Trophoblast cell (in vitro differentiated cells and primary cell): ENCODE measurements at regions not wholly inside any gene's neighbourhood (a gene's known extent, or its start where the extent isn't known, plus 50 kb on each side); places are given as distances from the start of the nearest gene placed in this dataset.
"Not testable (repeated sequence)": the region's sequence is repeated elsewhere in the genome, so short reads cannot be mapped to it uniquely, and the experiment has no call there.

Experiments used
- DNase-seq, 2 donors: peaks; one replicate each; pipeline ENCODE4 v3.0.0-alpha.2; 2016
- H2AFZ ChIP-seq: 2 replicates; pipeline ENCODE4 v1.6.1; 2013; ENCODE audit warnings: low read length, moderate library complexity, mild to moderate bottlenecking; ENCODE audit not compliant: insufficient read depth, poor library complexity
- H2AK5ac ChIP-seq: 2 replicates; pipeline ENCODE4 v1.6.1; 2013; ENCODE audit warnings: mild to moderate bottlenecking, low read length
- H2BK120ac ChIP-seq: 2 replicates; pipeline ENCODE4 v1.6.1; 2013; ENCODE audit warnings: low read length, mild to moderate bottlenecking, moderate library complexity; ENCODE audit not compliant: insufficient read depth, poor library complexity
- H2BK12ac ChIP-seq: 2 replicates; pipeline ENCODE4 v1.6.1; 2013; ENCODE audit warnings: mild to moderate bottlenecking, low read length, moderate library complexity
- H2BK5ac ChIP-seq: 2 replicates; pipeline ENCODE4 v1.6.1; 2013; ENCODE audit warnings: low read length, low read depth, moderate library complexity, mild to moderate bottlenecking; ENCODE audit not compliant: poor library complexity
- H3K14ac ChIP-seq: 2 replicates; pipeline ENCODE4 v1.6.1; 2013; ENCODE audit warnings: mild to moderate bottlenecking, low read length
- H3K18ac ChIP-seq: 2 replicates; pipeline ENCODE4 v1.6.1; 2013; ENCODE audit warnings: mild to moderate bottlenecking, low read length
- H3K23ac ChIP-seq: 2 replicates; pipeline ENCODE4 v1.6.1; 2013; ENCODE audit warnings: low read length
- H3K27ac ChIP-seq: 2 replicates; pipeline ENCODE4 v1.5.1; 2013; ENCODE audit warnings: low read depth, mild to moderate bottlenecking, inconsistent platforms, low read length, moderate library complexity
- H3K27me3 ChIP-seq: 2 replicates; pipeline ENCODE4 v1.6.1; 2013; ENCODE audit warnings: inconsistent platforms, mild to moderate bottlenecking, low read length, moderate library complexity; ENCODE audit not compliant: insufficient read depth
- H3K36me3 ChIP-seq, 2 experiments: 1 replicate in 1 of 2; 2 replicates in 1 of 2; pipeline ENCODE4 v1.6.1; 2013; ENCODE audit warnings: low read length in 2 of 2, mild to moderate bottlenecking in 2 of 2, moderate library complexity in 1 of 2; ENCODE audit not compliant: insufficient read depth in 2 of 2, control insufficient read depth in 1 of 2
- H3K4ac ChIP-seq: 2 replicates; pipeline ENCODE4 v1.6.1; 2013; ENCODE audit warnings: low read depth, mild to moderate bottlenecking, low read length, moderate library complexity
- H3K4me1 ChIP-seq, 2 experiments: 1 replicate in 1 of 2; 2 replicates in 1 of 2; pipeline ENCODE4 v1.6.1; 2013; ENCODE audit warnings: low read length in 2 of 2, mild to moderate bottlenecking in 2 of 2, moderate library complexity in 1 of 2; ENCODE audit not compliant: insufficient read depth in 2 of 2, control insufficient read depth in 1 of 2
- H3K4me2 ChIP-seq: 2 replicates; pipeline ENCODE4 v1.6.1; 2013; ENCODE audit warnings: inconsistent platforms, mild to moderate bottlenecking, low read length, moderate library complexity
- H3K4me3 ChIP-seq: 2 replicates; pipeline ENCODE4 v1.5.1; 2013; ENCODE audit warnings: mild to moderate bottlenecking, low read depth, low read length, inconsistent platforms
- H3K79me1 ChIP-seq: one replicate; pipeline ENCODE4 v1.6.1; 2013; ENCODE audit warnings: low read length
- H3K79me2 ChIP-seq: 2 replicates; pipeline ENCODE4 v1.6.1; 2013; ENCODE audit warnings: low read length, mild to moderate bottlenecking; ENCODE audit not compliant: control insufficient read depth, insufficient read depth, poor library complexity
- H3K9ac ChIP-seq: 2 replicates; pipeline ENCODE4 v1.6.1; 2013; ENCODE audit warnings: mild to moderate bottlenecking, low read length
- H3K9me3 ChIP-seq: 2 replicates; pipeline ENCODE4 v1.6.1; 2013; ENCODE audit warnings: low read depth, mild to moderate bottlenecking, control low read depth, inconsistent platforms, low read length; ENCODE audit not compliant: insufficient read depth
- H4K12ac ChIP-seq: 2 replicates; pipeline ENCODE4 v1.6.1; 2013; ENCODE audit warnings: low read depth, mild to moderate bottlenecking, low read length, moderate library complexity
- H4K8ac ChIP-seq: 2 replicates; pipeline ENCODE4 v1.6.1; 2013; ENCODE audit warnings: low read depth, mild to moderate bottlenecking, low read length, moderate library complexity
- H4K91ac ChIP-seq: one replicate; pipeline ENCODE4 v1.6.1; 2013; ENCODE audit warnings: low read depth, mild to moderate bottlenecking, low read length, moderate library complexity
- WGBS: extraction: QIAGEN DNeasy Blood & Tissue Kit; methylation state at CpG from one replicate; pipeline ENCODE4 v1.1.7; 2013; ENCODE audit warnings: missing lambda C conversion rate; ENCODE audit not compliant: insufficient read length, insufficient coverage; ENCODE audit errors: extremely low coverage; 5-methylcytosine and 5-hydroxymethylcytosine counted together

GRCh38 chr4:138629669-138630068 is 385.9 kb upstream of the NOCT start:
- no CpG with 5 or more reads among the region's 2 CpGs for WGBS
- H3K9me3 ChIP-seq: no peaks in the 10 kb centered on the region
- H3K27ac ChIP-seq: no peak overlapping the region
- no peak overlapping the region for H2BK5ac ChIP-seq
- H4K91ac ChIP-seq: no peak overlapping the region
- H3K27me3 ChIP-seq: no peaks in the 10 kb centered on the region
- H2AFZ ChIP-seq: no peak overlapping the region
- H2BK12ac ChIP-seq: no peak overlapping the region
- H3K4me1 ChIP-seq: no peaks in the 10 kb centered on the region
- no peak overlapping the region for H4K8ac ChIP-seq
- H3K36me3 ChIP-seq: no peaks in the 10 kb centered on the region
- no peak overlapping the region for H3K4me2 ChIP-seq
- H3K23ac ChIP-seq: no peak overlapping the region
- H3K14ac ChIP-seq: no peak overlapping the region
- DNase-seq: no peak
- no peaks in the 10 kb centered on the region for H3K79me1 ChIP-seq
- H3K4me3 ChIP-seq: no peak overlapping the region
- H2BK120ac ChIP-seq: no peak overlapping the region
- H3K9ac ChIP-seq: no peak overlapping the region
- H2AK5ac ChIP-seq: no peak overlapping the region
- no peak overlapping the region for H3K18ac ChIP-seq
- no peak overlapping the region for H3K4ac ChIP-seq
- H3K79me2 ChIP-seq: no peaks in the 10 kb centered on the region
- no peak overlapping the region for H4K12ac ChIP-seq

- WGBS: no CpG with 5 or more reads among the region's 5 CpGs
- H4K91ac ChIP-seq: no peak overlapping the region
- no peak overlapping the region for H2BK12ac ChIP-seq
- no peak overlapping the region for H3K9ac ChIP-seq
- no peak overlapping the region for H2BK120ac ChIP-seq
- no peak overlapping the region for H3K14ac ChIP-seq
- no peaks in the 10 kb centered on the region for H3K9me3 ChIP-seq
- no peak overlapping the region for H4K12ac ChIP-seq
- H3K4ac ChIP-seq: no peak overlapping the region
- no peak overlapping the region for H3K18ac ChIP-seq
- H2AFZ ChIP-seq: no peak overlapping the region
- no peaks in the 10 kb centered on the region for H3K79me2 ChIP-seq
- H3K4me3 ChIP-seq: no peak overlapping the region
- no peaks in the 10 kb centered on the region for H3K27me3 ChIP-seq
- no peaks in the 10 kb centered on the region for H3K4me1 ChIP-seq
- DNase-seq: no peak
- no peaks in the 10 kb centered on the region for H3K79me1 ChIP-seq
- H3K36me3 ChIP-seq: no peaks in the 10 kb centered on the region
- H3K4me2 ChIP-seq: no peak overlapping the region
- H3K27ac ChIP-seq: no peak overlapping the region
- H3K23ac ChIP-seq: no peak overlapping the region
- no peak overlapping the region for H2BK5ac ChIP-seq
- H4K8ac ChIP-seq: no peak overlapping the region
- H2AK5ac ChIP-seq: no peak overlapping the region
Measured at GRCh38 chr4:138627096-138627495, 384.9 kb upstream of the SLC7A11 start.

GRCh38 chr4:138622362-138622761 is 380.2 kb upstream of the SLC7A11 start:
- H2AK5ac ChIP-seq, H3K9ac ChIP-seq, H2BK120ac ChIP-seq, H3K4me1 ChIP-seq, H4K12ac ChIP-seq, H3K4me2 ChIP-seq, H3K79me1 ChIP-seq, H4K91ac ChIP-seq, H2AFZ ChIP-seq, H3K79me2 ChIP-seq, DNase-seq, H3K27me3 ChIP-seq, H3K36me3 ChIP-seq, H2BK5ac ChIP-seq, H3K14ac ChIP-seq, H3K27ac ChIP-seq, H3K18ac ChIP-seq, H3K23ac ChIP-seq, H3K9me3 ChIP-seq, H4K8ac ChIP-seq, H3K4ac ChIP-seq, H2BK12ac ChIP-seq, H3K4me3 ChIP-seq: not testable (repeated sequence)
- WGBS: no CpG with 5 or more reads among the region's 4 CpGs

- H2BK5ac ChIP-seq: no peak overlapping the region
- H2BK12ac ChIP-seq: no peak overlapping the region
Measured at GRCh38 chr4:138616775-138617174, 374.6 kb upstream of the SLC7A11 start.

More at GRCh38 chr4:138616775-138617174, 374.6 kb upstream of the SLC7A11 start:
- Histone ChIP-seq H3K36me3 (no peaks in the 10 kb centered on the region), H4K91ac (no peak overlapping the region), H3K79me1 (no peaks in the 10 kb centered on the region), H3K4ac (no peak overlapping the region), H2BK120ac (no peak overlapping the region), H3K9ac (no peak overlapping the region), H3K9me3 (peaks cover 3% of the 10 kb centered on the region), H2AK5ac (no peak overlapping the region), H3K4me2 (no peak overlapping the region), H3K14ac (no peak overlapping the region), H4K12ac (no peak overlapping the region), H2AFZ (no peak overlapping the region), H3K4me3 (no peak overlapping the region), H3K27ac (no peak overlapping the region), H3K4me1 (no peaks in the 10 kb centered on the region), H4K8ac (no peak overlapping the region), H3K79me2 (no peaks in the 10 kb centered on the region), H3K18ac (no peak overlapping the region), H3K27me3 (no peaks in the 10 kb centered on the region), H3K23ac (no peak overlapping the region)
- WGBS: no CpG with 5 or more reads among the region's 2 CpGs
- peak in 1 of 2 donors; percentile 60 for DNase-seq
